GM12873 (cell line): ENCODE measurements at regions not wholly inside any gene's neighbourhood (a gene's known extent, or its start where the extent isn't known, plus 50 kb on each side); places are given as distances from the start of the nearest gene placed in this dataset.

Experiments used
- CTCF ChIP-seq: IDR thresholded peaks from 2 replicates; pipeline ENCODE4 v1.5.1; 2012; ENCODE audit warnings: low read depth, mild to moderate bottlenecking, moderate library complexity, low read length, control low read depth; ENCODE audit not compliant: insufficient read depth; ENCODE audit errors: missing control alignments

GRCh38 chr3:56956906-56957305 lies 103.6 kb upstream of the SPATA12 start:
- no peak for TF ChIP-seq CTCF

- no peak for TF ChIP-seq CTCF
Measured at GRCh38 chr3:56955492-56956111, 104.9 kb upstream of the SPATA12 start.

GRCh38 chr3:56954125-56954524 lies 106.3 kb upstream of the SPATA12 start:
- no peak for TF ChIP-seq CTCF

GRCh38 chr3:56952846-56953245 lies 107.6 kb upstream of the SPATA12 start:
- no peak for TF ChIP-seq CTCF

GRCh38 chr3:56952061-56952460 lies 108.4 kb upstream of the SPATA12 start:
- no peak for TF ChIP-seq CTCF

- TF ChIP-seq CTCF: no peak
Measured at GRCh38 chr3:56951366-56951765, 109.1 kb upstream of the SPATA12 start.

GRCh38 chr3:56942523-56942922 lies 117.9 kb upstream of the SPATA12 start:
- no peak for TF ChIP-seq CTCF
